NCI-H1694 treated with DMSO at 0.1 percent for 48 hours (cell line): ENCODE measurements at regions not wholly inside any gene's neighbourhood (a gene's known extent, or its start where the extent isn't known, plus 50 kb on each side); places are given as distances from the start of the nearest gene placed in this dataset.

ENCODE experiments used
- DNase-seq: peaks from one replicate; lab custom pipeline; 2025; lab: John Stamatoyannopoulos, UW

- DNase-seq = no peak
Measured at GRCh38 chr14:80378084-80378690, 166.9 kb upstream of the DIO2 start.

- no peak for DNase-seq
Measured at GRCh38 chr14:80364816-80365215, 153.5 kb upstream of the DIO2 start.

DNA sequence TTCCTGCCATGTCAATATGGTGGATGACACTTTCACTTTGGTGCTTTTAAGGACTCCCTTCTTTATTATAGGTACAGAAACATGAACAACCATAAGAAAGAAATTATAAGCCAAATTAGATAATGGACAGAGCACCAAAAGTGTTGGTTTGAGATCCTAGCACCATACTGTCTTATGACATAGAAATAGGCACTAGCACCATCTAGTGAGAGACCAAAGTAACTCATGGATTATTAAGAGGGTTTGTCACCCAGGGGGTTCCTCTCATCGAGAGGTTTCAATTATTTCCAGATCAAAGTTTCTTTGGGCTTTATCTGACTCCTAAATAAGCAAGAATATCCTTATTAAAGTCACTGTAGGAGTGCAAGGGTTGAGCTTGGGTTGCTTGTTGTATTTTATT, 153.0 kb upstream of the DIO2 start:
- peak; percentile 72 for DNase-seq

DNA sequence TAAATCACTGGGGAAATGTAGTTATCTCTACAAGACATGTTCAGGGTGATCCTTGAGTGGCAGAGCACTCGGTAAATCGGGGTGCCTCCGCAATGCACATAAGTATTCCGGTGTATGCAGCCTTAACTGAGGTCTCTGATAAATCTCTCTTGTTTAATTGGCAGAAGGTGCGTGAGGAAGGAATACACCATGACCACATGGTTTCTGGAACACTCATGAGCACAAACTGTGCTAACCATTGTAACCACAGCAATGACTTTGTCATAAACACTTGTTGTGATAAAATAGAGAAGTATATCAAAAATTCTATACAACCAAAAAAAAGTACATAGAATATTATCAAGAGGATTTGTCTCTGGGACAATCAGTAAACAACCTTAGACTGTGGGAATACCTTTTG, 146.8 kb upstream of the DIO2 start:
- no peak for DNase-seq

DNA sequence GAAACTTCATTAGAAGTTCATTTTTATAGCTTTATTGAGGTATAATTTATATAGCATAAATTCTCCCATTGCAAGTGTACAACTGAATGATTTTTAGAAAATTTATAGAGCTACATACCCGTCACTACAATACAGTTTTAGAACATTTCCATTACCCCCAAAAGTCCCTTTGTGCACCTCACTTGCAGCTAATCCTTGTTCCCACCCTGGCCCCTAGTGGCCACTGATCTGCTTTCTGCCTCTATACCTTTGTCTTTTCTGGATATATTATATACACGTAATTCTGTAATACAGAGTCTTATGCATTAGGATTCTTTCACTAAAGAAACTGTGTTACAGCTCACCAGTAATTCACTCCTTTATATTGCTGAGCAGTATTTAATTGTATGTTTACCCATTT, 145.1 kb upstream of the DIO2 start:
- DNase-seq = peak; percentile 42

DNA sequence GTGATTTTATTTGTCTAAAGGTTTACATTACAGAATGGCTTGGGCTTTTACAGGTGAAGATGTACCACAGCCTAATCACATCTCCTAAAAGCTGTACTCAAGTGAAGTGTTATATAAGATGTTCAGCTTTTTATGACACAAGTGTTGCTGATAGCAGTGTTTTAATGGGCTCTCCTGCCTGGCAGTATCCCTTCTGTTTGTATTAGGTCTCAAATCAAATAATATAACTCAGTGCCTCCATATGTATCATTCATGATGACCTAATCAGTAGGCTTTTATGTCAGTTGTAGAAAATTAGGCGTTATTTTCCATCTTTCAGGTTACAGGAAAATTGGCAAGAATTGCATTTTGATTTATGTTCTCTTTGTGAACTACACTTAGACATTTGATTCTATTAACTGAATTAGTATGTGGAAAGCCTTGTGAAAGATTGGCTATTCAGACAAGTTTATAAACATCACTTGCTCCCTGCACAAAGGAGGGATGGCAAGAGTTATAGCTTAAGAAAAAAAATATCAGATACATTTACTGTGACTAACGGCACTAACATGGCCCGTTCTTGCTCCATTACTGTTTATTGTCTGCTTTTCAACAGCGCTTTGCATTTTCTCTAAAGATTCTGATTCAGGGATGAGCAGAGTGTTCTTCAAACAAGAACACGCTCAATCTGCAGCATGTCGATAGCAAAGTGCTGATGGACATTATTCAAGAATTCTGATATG, 143.7 kb upstream of the DIO2 start:
- no peak for DNase-seq

GRCh38 chr14:80352471-80352870, 141.2 kb upstream of the DIO2 start:
- DNase-seq = no peak

DNA sequence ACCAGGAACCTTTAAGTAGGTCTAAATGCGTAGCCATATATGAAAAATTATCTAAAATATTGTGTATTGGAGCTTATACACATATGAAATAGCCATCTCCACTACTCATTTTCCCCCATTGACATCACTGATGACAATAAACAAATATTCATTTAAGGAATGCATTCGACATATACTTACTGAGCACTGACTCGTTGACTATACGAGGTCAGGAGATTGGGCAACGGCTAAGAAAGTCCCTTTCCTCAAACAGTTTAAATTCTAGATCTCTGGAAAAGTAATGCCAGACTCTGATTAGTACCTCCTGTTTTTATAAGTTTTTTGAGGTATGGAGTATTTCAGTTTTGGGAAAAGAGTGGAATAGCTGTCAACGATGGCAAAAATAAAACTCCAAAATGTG, 139.4 kb upstream of the DIO2 start:
- DNase-seq = no peak

DNA sequence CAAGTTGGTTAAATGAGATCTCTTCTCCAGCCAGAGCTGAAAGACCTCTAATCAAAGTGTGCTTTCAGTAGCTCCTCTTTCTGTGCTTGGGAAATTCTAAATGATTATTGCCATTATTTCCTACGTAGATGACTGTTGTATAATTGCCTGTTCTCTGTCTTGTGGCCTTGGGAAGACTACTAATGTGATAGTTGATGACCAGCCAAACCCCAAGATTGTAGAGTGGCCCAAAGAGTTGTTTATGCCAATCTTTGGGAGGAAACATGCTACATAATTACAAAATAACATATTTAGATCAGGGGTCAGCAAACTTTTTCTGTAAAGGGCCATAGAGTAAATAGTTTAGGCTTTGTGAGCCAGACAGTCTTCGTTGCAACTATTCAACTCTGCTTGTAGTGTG, 135.1 kb upstream of the DIO2 start:
- DNase-seq = no peak

DNA sequence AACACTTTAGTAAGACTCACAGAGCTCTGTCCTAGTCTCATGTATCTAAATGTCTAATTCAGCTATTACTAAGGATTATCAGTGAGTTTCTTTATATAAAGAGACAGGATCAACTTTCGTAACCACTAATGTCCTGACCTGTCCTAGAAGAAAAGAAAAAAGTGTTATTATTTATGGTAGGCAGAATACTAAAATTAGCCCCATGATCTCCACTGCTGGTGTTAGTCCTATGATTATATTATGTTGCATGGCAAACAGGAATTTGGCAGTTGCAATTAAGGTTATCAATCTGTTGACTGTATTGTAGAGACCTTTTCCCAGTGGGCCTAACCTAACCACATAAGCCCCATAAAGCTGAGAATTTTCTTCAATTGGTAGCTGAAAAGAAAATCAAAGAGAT, 132.9 kb upstream of the DIO2 start:
- no peak for DNase-seq

DNA sequence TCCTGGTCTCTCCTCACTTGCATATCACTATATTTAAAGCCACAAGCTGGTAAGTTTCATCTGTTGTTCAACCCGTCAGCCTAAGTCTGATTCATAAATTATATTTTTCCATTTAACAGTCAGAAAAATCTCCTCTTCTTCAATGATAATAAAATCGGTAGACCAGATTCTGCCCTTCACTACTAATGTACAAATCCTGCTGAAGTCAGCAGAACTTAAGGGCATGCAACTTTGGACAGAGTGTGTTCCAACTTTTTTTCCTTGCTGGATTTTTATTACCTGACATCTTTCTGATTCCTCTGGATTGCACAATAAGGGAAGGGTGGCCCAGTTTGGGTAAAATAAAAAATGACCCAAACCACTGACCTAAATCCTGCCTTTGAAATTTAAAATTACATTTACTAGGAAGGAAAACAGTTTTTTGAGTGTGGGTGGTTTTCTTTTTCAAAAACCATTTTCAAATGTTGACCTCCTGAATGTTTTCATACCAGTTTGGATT, 125.4 kb upstream of the DIO2 start:
- no peak for DNase-seq

- DNase-seq = no peak
Measured at GRCh38 chr14:80325688-80326087, 114.4 kb upstream of the DIO2 start.

GRCh38 chr14:80325112-80325511, 113.8 kb upstream of the DIO2 start:
- DNase-seq = no peak

DNA sequence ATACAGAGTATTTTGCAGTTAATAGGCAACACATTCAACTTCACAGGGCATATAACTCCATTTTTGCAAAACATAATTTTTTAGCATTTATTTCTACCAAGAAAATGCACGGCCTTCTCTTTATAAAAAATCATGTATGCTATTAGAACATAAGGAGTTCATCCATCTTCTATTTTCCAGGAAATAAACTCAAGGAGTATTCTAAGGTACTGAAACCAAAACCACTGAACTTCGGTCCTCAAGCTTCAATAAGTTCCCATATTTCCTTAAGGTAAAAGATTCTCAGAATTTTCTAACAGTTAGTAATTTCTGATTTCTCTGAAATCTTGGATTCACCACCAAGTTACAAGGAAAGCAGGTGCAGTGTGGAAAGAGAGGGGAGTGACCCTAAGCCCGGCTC, 113.3 kb upstream of the DIO2 start:
- no peak for DNase-seq

GRCh38 chr14:80323038-80323665, 111.8 kb upstream of the DIO2 start:
- DNase-seq = no peak

DNA sequence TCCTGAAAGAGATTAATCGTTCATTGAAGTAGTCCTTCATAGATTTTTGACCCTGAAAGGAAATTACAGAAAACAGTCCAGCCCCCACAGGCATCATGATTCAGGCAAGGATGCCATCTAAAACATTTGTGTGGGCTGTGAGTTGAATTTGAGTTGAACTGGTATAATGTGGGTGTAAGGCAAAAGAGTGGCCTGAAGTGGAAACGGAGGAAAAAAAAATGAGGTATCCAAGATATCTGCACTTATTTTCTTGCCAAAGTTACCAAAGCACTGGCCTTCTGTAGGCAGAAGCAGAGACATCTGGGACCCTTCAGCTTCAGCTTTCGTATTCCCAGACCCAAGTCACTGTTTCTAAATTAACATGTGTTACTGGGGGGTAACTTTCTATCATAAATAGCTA, 105.1 kb upstream of the DIO2 start:
- no peak for DNase-seq

DNA sequence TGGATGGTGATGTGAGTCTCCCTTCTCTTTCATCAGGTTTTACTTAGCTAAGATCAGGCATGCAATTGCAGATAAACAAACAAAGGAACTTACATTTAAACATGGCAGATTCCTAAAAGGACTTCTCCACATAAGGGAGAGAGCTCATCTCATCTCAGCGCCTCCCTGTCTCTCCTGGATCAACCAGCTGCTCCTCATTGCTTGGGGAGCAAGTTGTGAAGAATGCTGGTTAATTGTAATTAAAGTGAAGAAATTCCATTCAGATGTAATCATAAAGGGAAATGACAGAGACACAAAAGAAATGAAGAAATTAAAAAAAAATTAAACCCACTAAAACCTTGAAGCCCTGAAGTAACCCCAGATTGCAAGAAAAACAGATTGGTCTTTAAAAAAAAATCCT, 104.4 kb upstream of the DIO2 start:
- DNase-seq = no peak

GRCh38 chr14:80313806-80314205, 102.5 kb upstream of the DIO2 start:
- DNase-seq = no peak

DNA sequence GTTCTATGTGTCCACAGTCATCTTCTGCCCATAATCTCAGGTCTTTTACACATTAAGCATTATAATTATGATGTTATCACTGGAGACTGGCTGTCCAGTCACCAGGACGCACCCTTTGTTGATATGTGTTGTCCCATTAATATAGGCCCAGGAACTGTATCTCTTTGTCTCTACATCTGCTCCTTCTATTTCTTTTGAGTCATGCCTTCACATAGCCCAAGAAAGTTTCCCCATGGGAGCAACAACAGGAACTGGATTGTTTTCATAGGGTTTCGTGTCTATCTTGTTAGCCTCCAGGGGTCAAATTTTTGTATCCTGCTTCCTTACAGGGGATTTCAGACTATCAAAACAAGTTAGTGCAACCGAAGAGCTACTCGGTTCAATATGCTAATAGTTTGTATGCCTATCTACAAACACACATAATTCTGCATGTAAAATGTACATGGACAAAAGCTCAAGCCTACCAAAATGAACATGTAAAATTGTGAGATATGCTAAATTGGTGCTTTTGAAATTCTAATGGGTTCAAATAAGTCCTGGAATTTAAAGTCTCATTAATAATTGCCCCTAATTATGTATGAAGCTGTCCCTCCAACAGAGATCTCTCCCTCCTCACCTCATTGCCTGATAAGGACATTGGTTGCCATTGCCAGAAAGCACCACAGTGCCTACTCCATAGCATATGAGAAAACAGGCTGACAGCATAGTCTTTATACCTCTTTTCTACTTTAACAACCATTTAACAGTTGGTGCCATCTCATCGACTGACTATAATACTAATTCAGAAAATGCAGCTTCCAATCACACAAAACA, 99.8 kb upstream of the DIO2 start:
- no peak for DNase-seq

DNA sequence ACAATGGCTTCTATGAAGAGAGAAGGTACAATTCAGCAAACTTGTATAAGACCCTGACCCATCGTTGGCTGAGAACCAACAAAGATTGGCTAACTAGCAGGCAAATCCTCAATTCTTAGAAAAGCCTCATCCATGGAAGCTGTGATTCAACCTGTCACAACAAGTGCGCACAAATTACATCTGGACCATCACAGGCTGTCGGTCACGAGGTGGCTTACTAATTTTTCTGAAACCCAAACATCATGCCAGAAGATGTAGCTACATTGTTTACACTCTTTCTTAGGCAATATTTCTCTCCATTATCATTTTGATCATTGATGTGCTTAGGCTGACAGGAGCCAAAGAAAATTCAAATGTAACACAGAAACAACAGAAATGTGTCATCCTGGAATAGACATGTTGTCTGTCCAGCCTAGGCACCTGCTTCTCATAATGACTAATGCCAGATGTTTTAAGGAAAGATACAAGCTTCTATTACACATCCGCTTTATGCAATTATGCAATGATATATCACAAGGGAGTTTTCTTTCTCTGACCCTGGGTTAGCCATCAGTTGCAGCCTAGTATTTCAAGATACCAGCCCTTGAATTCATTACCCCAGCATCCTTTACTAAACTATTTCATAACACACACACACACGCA, 92.9 kb upstream of the DIO2 start:
- DNase-seq = no peak

- DNase-seq = no peak
Measured at GRCh38 chr14:80300351-80300750, 89.0 kb upstream of the DIO2 start.

DNA sequence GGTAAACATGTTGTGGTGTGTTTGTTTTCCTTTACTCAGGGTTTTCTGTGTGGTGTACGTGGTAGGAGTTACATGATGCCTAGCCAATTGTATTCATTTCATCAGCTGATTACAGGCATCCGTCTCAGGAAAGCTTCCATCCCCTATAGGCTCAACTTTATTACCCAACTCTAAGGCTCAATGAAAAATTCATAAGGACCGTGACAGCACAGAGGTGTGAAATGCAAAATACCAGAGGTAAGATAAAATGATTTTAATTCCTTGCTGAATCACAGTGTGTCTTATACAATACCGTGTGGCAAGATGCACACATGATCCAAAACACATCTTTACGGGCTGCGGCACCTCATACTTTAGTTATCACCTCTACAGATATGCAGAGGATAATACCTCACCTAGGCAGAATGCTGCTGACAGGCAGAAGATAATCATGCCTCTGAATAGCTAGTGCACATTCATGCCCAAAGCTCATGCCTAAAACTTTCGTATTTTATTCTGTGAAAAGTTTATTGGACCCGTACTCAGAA, 87.2 kb upstream of the DIO2 start:
- no peak for DNase-seq
